Mucosa of rectum (tissue), 2 donors: ENCODE measurements at regions not wholly inside any gene's neighbourhood (a gene's known extent, or its start where the extent isn't known, plus 50 kb on each side); places are given as distances from the start of the nearest gene placed in this dataset.

ENCODE experiments used
- H3K27ac ChIP-seq, 2 donors: one replicate each; pipeline ENCODE4 v1.7.0; 2013; ENCODE audit warnings: inconsistent platforms in 2 of 2, low read depth in 2 of 2, low read length in 2 of 2
- H3K27me3 ChIP-seq, 2 donors: one replicate each; pipeline ENCODE4 v1.7.0; 2013; ENCODE audit warnings: low read length in 2 of 2; ENCODE audit not compliant: control insufficient read depth in 2 of 2, insufficient read depth in 2 of 2
- H3K36me3 ChIP-seq, 2 donors: one replicate each; pipeline ENCODE4 v1.7.0; 2013; ENCODE audit warnings: low read length in 2 of 2; ENCODE audit not compliant: control insufficient read depth in 2 of 2, insufficient read depth in 2 of 2
- H3K4me1 ChIP-seq, 2 donors: one replicate each; pipeline ENCODE4 v1.7.0; 2013; ENCODE audit warnings: low read length in 2 of 2, mild to moderate bottlenecking in 1 of 2; ENCODE audit not compliant: control insufficient read depth in 2 of 2, insufficient read depth in 2 of 2
- H3K4me3 ChIP-seq, 2 donors: one replicate each; pipeline ENCODE4 v1.7.0; 2013; ENCODE audit warnings: low read length in 2 of 2
- H3K9ac ChIP-seq, 2 donors: one replicate each; pipeline ENCODE4 v1.7.0; 2013; ENCODE audit warnings: low read length in 2 of 2, low read depth in 1 of 2, mild to moderate bottlenecking in 1 of 2
- H3K9me3 ChIP-seq, 2 donors: one replicate each; pipeline ENCODE4 v1.7.0; 2013; ENCODE audit warnings: low read length in 2 of 2; ENCODE audit not compliant: control insufficient read depth in 2 of 2
- donor health status: healthy.
- donor health status: Normal muscosa, but diverticular disease.

DNA sequence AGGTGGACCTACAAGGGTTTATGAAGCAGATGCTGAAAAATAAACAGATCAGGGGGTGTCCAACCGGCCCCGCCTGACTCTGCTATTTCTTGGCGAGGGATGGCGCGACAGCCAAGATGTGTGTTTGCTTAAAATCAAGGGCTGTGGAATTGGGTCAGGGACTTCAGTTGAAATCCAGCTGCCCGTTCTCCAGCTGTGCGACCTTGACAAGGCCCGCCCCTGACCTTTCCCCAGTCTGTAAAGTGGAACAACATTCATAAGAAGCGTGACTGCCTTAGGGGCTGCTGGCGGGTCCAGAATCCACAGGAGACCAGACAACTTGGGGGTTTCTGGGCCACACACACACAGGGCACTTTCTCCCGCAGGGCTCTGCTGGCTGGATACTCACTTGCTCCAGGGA is 517.5 kb downstream of the PREX1 start:
- no peaks in the 10 kb centered on the region for H3K36me3 ChIP-seq
- no peaks in the 10 kb centered on the region for H3K9me3 ChIP-seq
- H3K27ac ChIP-seq: no peak overlapping the region

DNA sequence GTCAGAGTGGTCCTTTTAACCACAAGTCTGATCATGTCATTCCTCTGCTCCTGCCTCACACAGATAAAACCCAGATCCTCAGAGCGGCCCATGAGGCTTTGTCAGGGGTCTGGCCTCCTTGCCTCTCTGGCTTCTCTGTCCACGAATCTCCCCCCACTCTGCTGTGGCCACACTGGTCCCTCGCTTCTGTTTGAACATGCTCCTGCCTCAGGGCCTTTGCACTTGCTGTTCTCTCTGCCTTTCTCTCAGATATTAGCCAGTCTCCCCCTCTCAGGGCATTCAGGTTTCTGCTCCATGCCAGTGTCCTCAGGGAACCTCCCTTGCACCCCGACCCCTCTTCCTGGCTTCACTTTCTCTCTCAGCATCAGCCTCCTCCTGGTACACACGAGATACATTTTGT is 518.5 kb downstream of the PREX1 start:
- Histone ChIP-seq H3K9ac (no peak overlapping the region), H3K4me3 (no peak overlapping the region), H3K27ac (no peak overlapping the region), H3K27me3 (peaks cover 2 to 3% of the 10 kb centered on the region in 2 donors), H3K36me3 (no peaks in the 10 kb centered on the region), H3K9me3 (no peaks in the 10 kb centered on the region), H3K4me1 (no peaks in the 10 kb centered on the region)

More for the DNA sequence above, 517.5 kb downstream of the PREX1 start:
- Histone ChIP-seq H3K27me3 (peaks cover 2 to 3% of the 10 kb centered on the region in 2 donors), H3K9ac (no peak overlapping the region), H3K4me3 (no peak overlapping the region), H3K4me1 (no peaks in the 10 kb centered on the region)

DNA sequence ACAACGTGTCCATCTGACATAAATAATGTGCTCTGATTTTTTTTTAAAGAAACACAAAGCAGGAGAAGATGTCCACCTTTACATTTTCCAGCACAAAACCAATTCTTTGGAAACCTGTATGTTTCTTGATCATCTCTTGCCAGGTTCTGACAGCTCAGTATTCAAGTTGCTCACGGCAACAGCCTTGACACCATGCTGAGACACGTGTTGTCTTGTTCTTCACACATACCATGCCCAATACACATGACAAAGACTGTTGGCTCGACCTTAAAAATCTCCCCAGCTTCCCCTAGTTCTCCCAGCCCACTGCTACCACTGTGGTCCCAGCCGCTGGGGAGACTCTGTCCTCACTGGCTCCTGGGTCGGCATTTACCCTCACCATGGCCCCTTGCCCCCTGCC is 518.9 kb downstream of the PREX1 start:
- Histone ChIP-seq H3K27me3 (peaks cover 2 to 3% of the 10 kb centered on the region in 2 donors), H3K36me3 (no peaks in the 10 kb centered on the region)

DNA sequence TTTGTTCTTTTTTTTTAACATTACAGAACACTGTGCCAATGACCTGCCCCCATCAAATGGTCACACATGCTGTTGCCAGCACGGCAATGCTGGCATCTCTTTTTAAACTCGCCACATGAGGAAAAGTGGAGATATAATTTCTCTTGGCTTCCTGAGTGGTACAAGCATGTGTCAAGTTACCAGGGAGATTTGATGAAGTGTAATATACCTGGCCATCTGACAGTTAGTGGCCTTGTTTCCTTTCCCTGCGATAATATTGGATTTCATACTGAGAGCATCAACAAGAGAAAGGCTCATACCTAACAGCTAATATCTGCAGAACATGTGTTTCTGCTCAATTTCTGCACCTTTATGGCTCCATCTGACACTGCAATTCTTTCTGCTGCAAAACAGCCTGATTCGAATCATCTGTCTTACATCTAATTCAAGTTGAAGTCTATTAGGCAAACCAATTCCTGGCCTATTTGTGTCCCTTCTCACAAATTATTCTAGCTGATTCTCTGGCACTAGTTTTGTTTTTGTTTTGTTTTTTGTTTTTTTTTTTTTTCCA is 519.5 kb downstream of the PREX1 start:
- H3K4me3 ChIP-seq: no peak overlapping the region

More for the DNA sequence above, 518.9 kb downstream of the PREX1 start:
- Histone ChIP-seq H3K4me1 (no peaks in the 10 kb centered on the region), H3K27ac (no peak overlapping the region), H3K9ac (no peak overlapping the region), H3K4me3 (no peak overlapping the region), H3K9me3 (no peaks in the 10 kb centered on the region)

DNA sequence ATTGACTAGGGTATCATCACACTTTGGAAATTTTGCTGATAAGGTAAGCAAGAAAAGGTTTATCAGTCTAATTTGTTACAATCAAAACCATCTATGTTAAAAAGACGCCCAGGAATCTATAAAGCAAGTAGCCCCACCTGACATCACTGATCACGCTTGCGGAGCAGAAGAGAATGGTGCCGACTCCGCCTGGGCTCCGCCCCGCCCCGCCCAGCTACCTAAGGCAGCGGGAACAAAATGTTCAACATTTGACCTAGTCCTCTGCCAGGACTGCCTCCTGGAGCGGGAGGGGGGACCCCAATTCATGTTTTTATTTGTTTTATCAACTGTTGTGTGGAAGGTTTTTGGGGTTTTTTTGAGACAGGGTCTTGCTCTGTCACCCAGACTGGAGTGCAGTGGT is 520.5 kb downstream of the PREX1 start:
- peaks cover 2 to 3% of the 10 kb centered on the region in 2 donors for H3K27me3 ChIP-seq
- H3K9me3 ChIP-seq: no peaks in the 10 kb centered on the region
- no peak overlapping the region for H3K27ac ChIP-seq
- no peak overlapping the region for H3K9ac ChIP-seq
- no peak overlapping the region for H3K4me3 ChIP-seq
- no peaks in the 10 kb centered on the region for H3K4me1 ChIP-seq
- H3K36me3 ChIP-seq: no peaks in the 10 kb centered on the region

More for the DNA sequence above, 519.5 kb downstream of the PREX1 start:
- Histone ChIP-seq H3K9me3 (no peaks in the 10 kb centered on the region), H3K4me1 (no peaks in the 10 kb centered on the region), H3K27ac (no peak overlapping the region), H3K27me3 (peaks cover 2 to 3% of the 10 kb centered on the region in 2 donors), H3K9ac (no peak overlapping the region), H3K36me3 (no peaks in the 10 kb centered on the region)

DNA sequence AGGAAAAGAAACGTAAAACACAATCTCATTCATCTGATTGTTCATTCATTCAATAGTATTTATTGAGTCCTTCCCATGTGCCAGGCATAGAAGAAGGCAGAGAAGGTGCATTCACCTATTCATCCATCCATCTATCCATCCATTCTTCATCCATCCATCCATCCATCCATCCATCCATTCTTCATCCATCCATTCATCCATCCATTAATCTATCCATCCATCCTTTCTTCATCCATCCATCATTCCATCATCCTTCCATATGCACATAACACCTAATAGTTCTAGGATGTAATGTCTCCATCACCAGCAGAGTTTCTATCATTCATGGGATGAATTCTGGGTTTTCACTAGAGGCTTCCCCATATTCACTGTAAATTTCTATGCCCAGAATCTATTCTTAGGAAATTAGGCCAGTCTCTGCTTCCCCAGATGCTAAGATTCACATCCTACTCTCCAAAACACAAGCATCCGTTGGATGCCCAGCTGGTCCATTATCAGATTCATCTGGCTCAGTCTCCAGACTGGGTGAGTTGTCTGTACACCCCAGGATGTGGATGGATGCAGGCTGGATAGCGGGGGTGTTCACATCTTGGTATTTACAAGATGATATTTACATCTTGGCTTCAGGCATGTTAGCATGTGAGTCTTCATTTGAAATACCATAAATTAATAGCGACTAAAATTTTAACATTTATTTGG is 517.7 kb upstream of the SULF2 start:
- Histone ChIP-seq H3K27me3 (no peaks in the 10 kb centered on the region), H3K27ac (no peak overlapping the region), H3K4me1 (no peaks in the 10 kb centered on the region), H3K36me3 (no peaks in the 10 kb centered on the region), H3K9me3 (no peaks in the 10 kb centered on the region), H3K9ac (no peak overlapping the region), H3K4me3 (no peak overlapping the region)

DNA sequence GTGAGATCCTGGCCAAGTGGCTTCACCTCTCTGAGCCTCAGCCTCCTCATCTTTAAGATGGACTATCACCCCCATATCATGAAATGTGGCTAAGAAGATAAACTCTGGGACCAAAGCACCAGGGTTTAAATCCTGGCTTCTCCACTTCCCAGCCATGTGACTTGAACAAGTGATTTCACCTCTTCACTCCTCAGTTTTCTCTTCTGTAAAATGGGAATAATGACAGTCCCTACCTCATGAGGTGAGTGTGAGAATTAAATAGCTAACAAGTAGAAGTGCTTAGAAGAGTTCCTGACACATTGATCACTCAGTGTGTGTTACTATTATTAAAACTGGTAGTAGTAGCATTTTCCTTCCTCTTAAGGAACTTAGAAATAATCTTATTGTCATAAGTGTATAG is 516.9 kb upstream of the SULF2 start:
- Histone ChIP-seq H3K27me3 (no peaks in the 10 kb centered on the region), H3K36me3 (no peaks in the 10 kb centered on the region), H3K9me3 (no peaks in the 10 kb centered on the region), H3K4me3 (no peak overlapping the region), H3K9ac (no peak overlapping the region), H3K27ac (no peak overlapping the region), H3K4me1 (no peaks in the 10 kb centered on the region)

DNA sequence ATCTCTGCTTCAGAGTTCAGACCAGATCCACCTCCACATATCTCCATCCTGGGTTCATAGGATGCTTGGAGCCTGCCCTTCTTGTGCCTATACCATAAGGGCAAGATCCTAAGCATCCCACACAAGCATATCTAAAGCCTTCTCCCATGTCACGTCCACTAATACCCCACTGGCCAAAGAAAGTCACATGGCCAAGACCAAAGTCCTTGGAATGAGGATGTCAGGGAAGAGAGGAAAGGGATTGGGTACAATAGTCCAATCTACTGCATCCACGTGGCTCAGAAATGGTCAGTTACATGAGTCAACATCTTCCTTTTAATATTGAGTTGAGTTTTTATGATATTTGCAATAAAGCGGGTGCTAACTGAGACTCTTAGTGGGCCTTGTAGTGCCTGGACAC is 515.9 kb upstream of the SULF2 start:
- Histone ChIP-seq H3K27ac (no peak overlapping the region), H3K4me3 (no peak overlapping the region), H3K27me3 (no peaks in the 10 kb centered on the region), H3K9me3 (no peaks in the 10 kb centered on the region), H3K4me1 (no peaks in the 10 kb centered on the region), H3K9ac (no peak overlapping the region), H3K36me3 (no peaks in the 10 kb centered on the region)

DNA sequence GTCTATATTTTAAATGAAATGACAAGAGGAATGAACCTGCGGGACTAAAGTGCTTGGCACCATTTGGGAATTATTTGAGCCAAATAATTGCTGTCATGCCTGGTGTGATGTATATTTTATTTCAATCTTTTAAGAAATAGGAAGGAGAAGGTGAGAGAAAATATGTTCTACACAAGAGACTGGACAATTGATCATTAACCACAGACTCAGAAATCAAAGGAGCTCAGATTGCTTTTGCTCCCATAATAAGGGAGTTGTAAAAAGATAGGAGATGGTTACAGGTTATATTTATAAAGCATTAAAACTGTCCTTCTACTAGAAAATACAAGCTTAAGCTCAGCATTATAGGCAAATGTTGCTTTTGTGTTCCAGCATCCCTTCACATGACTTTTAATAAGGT is 515.2 kb upstream of the SULF2 start:
- Histone ChIP-seq H3K9ac (no peak overlapping the region), H3K27me3 (no peaks in the 10 kb centered on the region), H3K9me3 (no peaks in the 10 kb centered on the region), H3K4me3 (no peak overlapping the region), H3K4me1 (no peaks in the 10 kb centered on the region), H3K36me3 (no peaks in the 10 kb centered on the region), H3K27ac (no peak overlapping the region)

DNA sequence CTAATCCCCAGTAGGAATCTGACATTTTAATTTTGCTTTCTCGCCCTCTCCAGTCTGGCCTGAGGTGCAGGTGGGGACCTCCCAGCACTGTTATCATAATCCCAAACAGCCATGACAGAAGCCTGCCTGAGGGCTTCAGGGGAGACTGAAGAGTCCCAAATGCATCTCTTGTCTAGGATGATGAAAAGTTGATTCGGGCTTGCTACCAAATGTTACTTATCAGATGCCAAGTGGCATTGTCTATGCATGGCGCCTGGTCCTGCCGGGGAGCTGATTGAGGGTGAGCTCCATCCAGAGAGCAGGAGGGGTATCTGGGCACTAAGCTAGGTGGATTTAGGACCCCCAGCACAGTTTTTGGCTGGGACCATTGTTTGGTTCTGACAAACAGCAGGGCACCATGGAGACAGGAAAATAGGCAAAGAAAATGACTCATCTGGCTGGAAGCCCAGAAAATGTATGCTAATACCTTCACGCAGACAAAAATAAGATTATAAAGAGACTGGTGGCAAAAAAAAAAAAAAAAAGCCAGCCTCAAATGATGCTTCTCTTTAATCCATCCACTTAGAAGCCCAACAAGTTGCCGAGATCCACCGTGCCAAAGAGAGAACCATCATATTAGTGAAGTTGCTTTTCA is 513.7 kb upstream of the SULF2 start:
- no peaks in the 10 kb centered on the region for H3K27me3 ChIP-seq
- no peaks in the 10 kb centered on the region for H3K4me1 ChIP-seq
- no peak overlapping the region for H3K9ac ChIP-seq
- no peaks in the 10 kb centered on the region for H3K9me3 ChIP-seq
- H3K4me3 ChIP-seq: no peak overlapping the region
- no peaks in the 10 kb centered on the region for H3K36me3 ChIP-seq
- no peak overlapping the region for H3K27ac ChIP-seq
